Choroid plexus epithelial cell (primary cell): ENCODE measurements at regions not wholly inside any gene's neighbourhood (a gene's known extent, or its start where the extent isn't known, plus 50 kb on each side); places are given as distances from the start of the nearest gene placed in this dataset.

ENCODE experiments used
- DNase-seq: peaks from one replicate; pipeline ENCODE4 v3.0.0-alpha.2; 2010; ENCODE audit warnings: low read depth
- H3K4me3 ChIP-seq: 2 replicates; pipeline ENCODE4 v1.5.1; 2011; ENCODE audit warnings: low read depth, mild to moderate bottlenecking, control low read depth, low read length, moderate library complexity
- CTCF ChIP-seq: conservative IDR thresholded peaks from 2 replicates; pipeline ENCODE4 v1.5.1; 2011; ENCODE audit warnings: low read depth, mild to moderate bottlenecking, control low read depth, inconsistent platforms, low read length, moderate library complexity

- no peak overlapping the region for H3K4me3 ChIP-seq
- DNase-seq, result no peak
- no peak for TF ChIP-seq CTCF
Observed at GRCh38 chr10:128280271-128280670, 154.0 kb upstream of the MKI67 start.

GRCh38 chr10:128281343-128281742 lies 155.1 kb upstream of the MKI67 start:
- no peak overlapping the region for H3K4me3 ChIP-seq
- TF ChIP-seq CTCF, result no peak
- no peak for DNase-seq

GRCh38 chr10:128281861-128282260 lies 155.6 kb upstream of the MKI67 start:
- TF ChIP-seq CTCF, result no peak
- no peak for DNase-seq
- H3K4me3 ChIP-seq, result no peak overlapping the region

GRCh38 chr10:128286141-128286761 lies 160.0 kb upstream of the MKI67 start:
- no peak overlapping the region for H3K4me3 ChIP-seq
- no peak for TF ChIP-seq CTCF
- DNase-seq, result no peak

GRCh38 chr10:128286762-128287500 lies 160.7 kb upstream of the MKI67 start:
- TF ChIP-seq CTCF, result no peak
- DNase-seq, result no peak
- no peak overlapping the region for H3K4me3 ChIP-seq

GRCh38 chr10:128287921-128288320 lies 161.7 kb upstream of the MKI67 start:
- no peak for TF ChIP-seq CTCF
- H3K4me3 ChIP-seq, result no peak overlapping the region
- no peak for DNase-seq

- no peak for DNase-seq
- no peak for TF ChIP-seq CTCF
- no peak overlapping the region for H3K4me3 ChIP-seq
Observed at GRCh38 chr10:128289621-128290020, 163.4 kb upstream of the MKI67 start.
